BE2C (cell line): ENCODE measurements at regions not wholly inside any gene's neighbourhood (a gene's known extent, or its start where the extent isn't known, plus 50 kb on each side); places are given as distances from the start of the nearest gene placed in this dataset.

Experiments
- DNase-seq: peaks from one replicate; pipeline ENCODE4 v3.0.0-alpha.2; 2020
- H3K27me3 ChIP-seq: fragments of 250-450 bp; sonication (Bioruptor Pico); 2 replicates; pipeline ENCODE4 v1.5.1; 2020; ENCODE audit warnings: mild to moderate bottlenecking
- H3K36me3 ChIP-seq: fragments of 250-450 bp; sonication (Bioruptor Pico); 2 replicates; pipeline ENCODE4 v1.5.1; 2020; ENCODE audit warnings: mild to moderate bottlenecking
- H3K4me1 ChIP-seq: fragments of 250-450 bp; sonication (Bioruptor Pico); 2 replicates; pipeline ENCODE4 v1.5.1; 2020
- H3K4me3 ChIP-seq: 2 replicates; pipeline ENCODE4 v1.5.1; 2011; ENCODE audit warnings: low read depth, low read length
- H3K9me3 ChIP-seq: fragments of 250-450 bp; sonication (Bioruptor Pico); 2 replicates; pipeline ENCODE4 v1.5.1; 2020
- CTCF ChIP-seq: IDR thresholded peaks from 2 replicates; pipeline ENCODE4 v1.5.1; 2012; ENCODE audit warnings: mild to moderate bottlenecking, low read depth, low read length

DNA sequence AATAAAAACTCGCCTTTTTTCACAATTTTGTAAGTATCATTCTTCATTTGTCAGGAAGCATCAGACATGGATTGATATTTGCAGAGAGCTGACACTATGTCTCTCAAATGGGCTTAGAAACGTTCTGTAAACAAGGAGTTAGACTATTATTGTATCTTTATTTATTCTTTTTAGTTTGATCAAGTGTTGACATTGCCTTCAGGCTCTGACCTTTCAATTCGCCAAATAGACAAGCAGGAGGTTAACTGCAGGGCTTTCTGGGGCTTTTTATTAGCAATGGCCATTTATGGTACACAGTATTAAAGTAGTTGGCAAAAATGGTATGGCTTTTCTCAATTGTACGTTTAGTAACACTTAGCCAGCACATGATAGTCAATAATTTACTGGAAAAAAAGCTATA is 221.7 kb downstream of the ZWINT start:
- Histone ChIP-seq H3K36me3 (no peaks in the 10 kb centered on the region), H3K9me3 (no peaks in the 10 kb centered on the region), H3K27me3 (no peaks in the 10 kb centered on the region), H3K4me1 (no peaks in the 10 kb centered on the region), H3K4me3 (no peak overlapping the region)
- TF ChIP-seq CTCF: no peak
- DNase-seq: no peak

- Histone ChIP-seq H3K4me3 (no peak overlapping the region), H3K4me1 (no peaks in the 10 kb centered on the region), H3K27me3 (no peaks in the 10 kb centered on the region), H3K36me3 (no peaks in the 10 kb centered on the region), H3K9me3 (no peaks in the 10 kb centered on the region)
- DNase-seq: no peak
- TF ChIP-seq CTCF: no peak
These were observed 225.2 kb downstream of the ZWINT start for GRCh38 chr10:56135828-56136227.

DNA sequence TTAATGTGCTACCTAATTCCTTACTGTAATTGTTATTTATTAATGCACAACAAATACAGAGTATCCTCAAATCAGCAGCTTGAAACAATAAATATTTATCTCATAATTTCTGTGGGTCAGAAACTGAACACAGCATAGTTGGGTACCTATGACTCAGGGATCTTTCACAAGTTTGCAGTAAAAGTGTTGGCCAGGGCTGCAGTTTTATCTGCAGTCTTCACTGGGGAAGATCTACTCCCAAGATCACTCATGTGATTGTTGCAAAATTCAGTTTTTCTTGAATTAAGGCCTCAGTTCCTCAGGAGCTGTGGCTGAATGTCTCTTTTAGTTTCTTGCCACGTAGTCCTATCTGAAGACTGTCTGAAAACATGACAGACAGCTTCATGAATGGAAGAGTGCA is 237.8 kb downstream of the ZWINT start:
- TF ChIP-seq CTCF: no peak
- no peak for DNase-seq
- no peaks in the 10 kb centered on the region for H3K36me3 ChIP-seq

DNA sequence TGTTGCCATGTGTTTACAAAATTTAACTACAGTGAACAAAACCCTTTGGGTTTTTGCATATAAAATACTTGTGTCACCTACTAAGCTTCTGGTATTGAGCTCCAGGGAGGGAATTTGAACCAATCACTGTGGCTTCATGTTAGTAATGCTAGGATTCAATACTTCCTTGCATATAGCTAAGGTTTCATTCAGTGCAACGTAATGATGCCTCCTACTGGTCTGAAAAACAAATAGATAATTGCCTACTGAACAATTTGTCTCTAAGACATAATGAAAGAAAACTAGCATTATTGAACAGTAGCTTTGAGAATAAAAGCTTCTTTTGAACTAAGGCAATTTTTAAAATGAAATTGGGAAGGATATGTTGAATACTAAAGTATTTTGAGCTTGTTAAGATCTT is 244.4 kb downstream of the ZWINT start:
- Histone ChIP-seq H3K36me3 (no peaks in the 10 kb centered on the region), H3K4me1 (no peaks in the 10 kb centered on the region), H3K4me3 (no peak overlapping the region), H3K9me3 (no peaks in the 10 kb centered on the region), H3K27me3 (no peaks in the 10 kb centered on the region)
- peak; percentile 43 for TF ChIP-seq CTCF
- DNase-seq: no peak

More for the DNA sequence above, 237.8 kb downstream of the ZWINT start:
- Histone ChIP-seq H3K4me3 (no peak overlapping the region), H3K9me3 (no peaks in the 10 kb centered on the region), H3K27me3 (no peaks in the 10 kb centered on the region), H3K4me1 (no peaks in the 10 kb centered on the region)

GRCh38 chr10:56109454-56109853 is 251.6 kb downstream of the ZWINT start:
- H3K36me3 ChIP-seq: no peaks in the 10 kb centered on the region
- no peaks in the 10 kb centered on the region for H3K27me3 ChIP-seq
- no peak for TF ChIP-seq CTCF
- H3K9me3 ChIP-seq: no peaks in the 10 kb centered on the region
- H3K4me1 ChIP-seq: no peaks in the 10 kb centered on the region
- no peak for DNase-seq
- H3K4me3 ChIP-seq: no peak overlapping the region

GRCh38 chr10:56104923-56105322 is 256.1 kb downstream of the ZWINT start:
- Histone ChIP-seq H3K27me3 (no peaks in the 10 kb centered on the region), H3K4me1 (no peaks in the 10 kb centered on the region), H3K36me3 (no peaks in the 10 kb centered on the region), H3K4me3 (no peak overlapping the region), H3K9me3 (no peaks in the 10 kb centered on the region)
- DNase-seq: no peak
- no peak for TF ChIP-seq CTCF
